SK-N-SH (cell line): ENCODE measurements at regions not wholly inside any gene's neighbourhood (a gene's known extent, or its start where the extent isn't known, plus 50 kb on each side); places are given as distances from the start of the nearest gene placed in this dataset.

ENCODE experiments used
- CTCF ChIA-PET: fragments of 300-600, 350-600 bp; formaldehyde crosslinking; extraction: SDS; loops from one replicate; lab custom pipeline; 2021; lab: Yijun Ruan, JAX
- POLR2A ChIA-PET: fragments of 350-600 bp; sonication (Branson Sonifier 250); formaldehyde crosslinking; extraction: SDS; loops from one replicate; lab custom pipeline; 2020; ENCODE audit warnings: antibody characterized with exemption, inconsistent platforms; lab: Yijun Ruan, JAX
- DNase-seq: peaks from one replicate; pipeline ENCODE4 v3.0.0; 2012
- H2AFZ ChIP-seq: fragments of 200-600 bp; sonication (generic); 2 replicates; pipeline ENCODE4 v1.8.1; 2016; ENCODE audit warnings: antibody characterized with exemption, mild to moderate bottlenecking, low read depth
- H3F3A ChIP-seq: fragments of 200-600 bp; sonication (generic); replicated peaks from 2 replicates; pipeline ENCODE3; 2016; ENCODE audit warnings: antibody characterized with exemption, mild to moderate bottlenecking; ENCODE audit not compliant: insufficient read depth
- H3K27ac ChIP-seq, 2 experiments: fragments of 200-500 bp in 1 of 2; fragments of 200-600 bp in 1 of 2; sonication (Bioruptor generic) in 1 of 2; sonication (generic), shearing (Covaris generic) in 1 of 2; 2 replicates each; pipeline versions ENCODE4 v1.5.1 to v1.6.1; 2014 to 2016; ENCODE audit warnings: low read depth in 2 of 2, inconsistent platforms in 1 of 2, low read length in 1 of 2, mild to moderate bottlenecking in 1 of 2, mixed read lengths in 1 of 2
- H3K27me3 ChIP-seq: fragments of 200-600 bp; sonication (generic), shearing (Covaris generic); 2 replicates; pipeline ENCODE4 v1.6.1; 2016; ENCODE audit warnings: mixed run types; ENCODE audit not compliant: insufficient read depth
- H3K36me3 ChIP-seq, 2 experiments: fragments of 200-500 bp in 1 of 2; fragments of 200-600 bp in 1 of 2; sonication (Bioruptor generic) in 1 of 2; sonication (generic) in 1 of 2; replicated peaks in 1 of 2; 2 replicates each; pipeline versions ENCODE3 to v1.5.1; 2014 to 2016; ENCODE audit warnings: low read length in 1 of 2, mild to moderate bottlenecking in 1 of 2; ENCODE audit not compliant: insufficient read depth in 2 of 2, control insufficient read depth in 1 of 2
- H3K4me1 ChIP-seq, 2 experiments: fragments of 200-500 bp in 1 of 2; fragments of 200-600 bp in 1 of 2; sonication (Bioruptor generic) in 1 of 2; sonication (generic), shearing (Covaris generic) in 1 of 2; 2 replicates each; pipeline versions ENCODE4 v1.5.1 to v1.6.1; 2014 to 2016; ENCODE audit warnings: low read depth in 1 of 2, low read length in 1 of 2, mixed run types in 1 of 2; ENCODE audit not compliant: insufficient read depth in 2 of 2, control insufficient read depth in 1 of 2
- H3K4me2 ChIP-seq: fragments of 200-600 bp; sonication (generic), shearing (Covaris generic); 2 replicates; pipeline ENCODE4 v1.6.1; 2017; ENCODE audit warnings: mixed run types
- H3K4me3 ChIP-seq, 2 experiments: fragments of 200-500 bp in 1 of 2; fragments of 200-600 bp in 1 of 2; sonication (Bioruptor generic) in 1 of 2; sonication (generic), shearing (Covaris generic) in 1 of 2; 2 replicates each; pipeline versions ENCODE4 v1.5.1 to v1.8.1; 2014 to 2016; ENCODE audit warnings: low read depth in 2 of 2, inconsistent platforms in 1 of 2, low read length in 1 of 2, mild to moderate bottlenecking in 1 of 2, mixed read lengths in 1 of 2, moderate library complexity in 1 of 2
- H3K79me2 ChIP-seq: fragments of 200-600 bp; sonication (generic); 2 replicates; pipeline ENCODE4 v1.8.1; 2017; ENCODE audit warnings: mild to moderate bottlenecking; ENCODE audit not compliant: insufficient read depth
- H3K9ac ChIP-seq: fragments of 200-600 bp; sonication (generic); 2 replicates; pipeline ENCODE4 v1.6.1; 2017; ENCODE audit warnings: mixed run types
- H3K9me2 ChIP-seq: fragments of 200-600 bp; sonication (generic); 2 replicates; pipeline ENCODE4 v1.6.1; 2017; ENCODE audit warnings: mixed run types
- H3K9me3 ChIP-seq: fragments of 200-600 bp; sonication (generic); 2 replicates; pipeline ENCODE4 v1.6.1; 2017; ENCODE audit warnings: mixed run types, mild to moderate bottlenecking, moderate library complexity
- H4K20me1 ChIP-seq: fragments of 200-600 bp; sonication (generic); 2 replicates; pipeline ENCODE4 v1.6.1; 2017; ENCODE audit warnings: mild to moderate bottlenecking, mixed run types; ENCODE audit not compliant: insufficient read depth
- CHD2 ChIP-seq: fragments of 150-350 bp; IDR thresholded peaks from 2 replicates; pipeline ENCODE4 v1.6.1; 2018; ENCODE audit warnings: low read length; ENCODE audit not compliant: partially characterized antibody
- ELF1 ChIP-seq: IDR thresholded peaks from 2 replicates; pipeline ENCODE4 v1.4.0; 2012
- EP300 ChIP-seq, 2 experiments: IDR thresholded peaks; 2 replicates each; pipeline versions ENCODE4 v1.4.0 to v1.6.1; 2012; ENCODE audit warnings: borderline replicate concordance in 1 of 2, low read depth in 1 of 2, low read length in 1 of 2
- EZH2phosphoT487 ChIP-seq: fragments of 200-600 bp; sonication (generic); IDR thresholded peaks from 2 replicates; pipeline ENCODE4 v1.6.1; 2017; ENCODE audit warnings: low read depth, mixed run types, mild to moderate bottlenecking, antibody characterized with exemption, moderate library complexity, borderline replicate concordance
- FOXJ3 ChIP-seq: sonication (generic); formaldehyde crosslinking; IDR thresholded peaks from 2 replicates; pipeline ENCODE4 v1.5.1; 2020; ENCODE audit warnings: mild to moderate bottlenecking, missing genetic modification reagents
- GATA2 ChIP-seq: sonication (generic); formaldehyde crosslinking; IDR thresholded peaks from 2 replicates; pipeline ENCODE4 v1.5.0; 2020; ENCODE audit warnings: mild to moderate bottlenecking, missing genetic modification reagents
- JUND ChIP-seq: IDR thresholded peaks from 2 replicates; pipeline ENCODE4 v1.4.0; 2012
- MEF2A ChIP-seq: IDR thresholded peaks from 2 replicates; pipeline ENCODE4 v1.4.0; 2012; ENCODE audit warnings: low read depth, borderline replicate concordance
- MXI1 ChIP-seq: IDR thresholded peaks from 2 replicates; pipeline ENCODE4 v1.6.1; 2012; ENCODE audit warnings: mild to moderate bottlenecking, low read depth, low read length, improper control_type of control experiment
- NFIC ChIP-seq: IDR thresholded peaks from 2 replicates; pipeline ENCODE4 v1.4.0; 2012; ENCODE audit warnings: borderline replicate concordance
- NRF1 ChIP-seq: IDR thresholded peaks from 2 replicates; pipeline ENCODE4 v1.6.1; 2012; ENCODE audit warnings: low read depth, mild to moderate bottlenecking, low read length
- POLR2AphosphoS5 ChIP-seq: IDR thresholded peaks from 2 replicates; pipeline ENCODE4 v1.6.1; 2012; ENCODE audit warnings: low read depth, low read length
- RCOR1 ChIP-seq: fragments of 150-350 bp; IDR thresholded peaks from 2 replicates; pipeline ENCODE4 v1.6.1; 2017; ENCODE audit warnings: antibody characterized with exemption, low read length
- RFX5 ChIP-seq: IDR thresholded peaks from 2 replicates; pipeline ENCODE4 v1.6.1; 2012; ENCODE audit warnings: mild to moderate bottlenecking, improper control_type of control experiment, low read length
- RXRA ChIP-seq: IDR thresholded peaks from 2 replicates; pipeline ENCODE4 v1.4.0; 2012; ENCODE audit warnings: low read depth, mild to moderate bottlenecking, borderline replicate concordance
- SIN3A ChIP-seq: IDR thresholded peaks from 2 replicates; pipeline ENCODE4 v1.6.1; 2012; ENCODE audit warnings: low read depth, mild to moderate bottlenecking, low read length, moderate library complexity, borderline replicate concordance
- SMC3 ChIP-seq: IDR thresholded peaks from 2 replicates; pipeline ENCODE4 v1.6.1; 2012; ENCODE audit warnings: low read depth, low read length, improper control_type of control experiment
- TAF1 ChIP-seq: IDR thresholded peaks from 2 replicates; pipeline ENCODE4 v1.6.1; 2012; ENCODE audit warnings: low read depth, mild to moderate bottlenecking, low read length, moderate library complexity, borderline replicate concordance
- TCF12 ChIP-seq: IDR thresholded peaks from 2 replicates; pipeline ENCODE4 v1.4.0; 2012
- TEAD4 ChIP-seq: IDR thresholded peaks from 2 replicates; pipeline ENCODE4 v1.4.0; 2012; ENCODE audit warnings: mild to moderate bottlenecking, borderline replicate concordance; ENCODE audit not compliant: insufficient read depth
- YY1 ChIP-seq: IDR thresholded peaks from 2 replicates; pipeline ENCODE4 v1.4.0; 2012; ENCODE audit warnings: low read depth, mild to moderate bottlenecking
- WGBS: methylation state at CpG from one replicate; pipeline ENCODE4 v1.1.6; 2017; ENCODE audit warnings: low lambda C conversion rate; 5-methylcytosine and 5-hydroxymethylcytosine counted together
- TF ChIP-seq, protein P1 (sequence below): IDR thresholded peaks from 2 replicates; pipeline ENCODE4 v1.4.0; 2012; ENCODE audit warnings: low read depth, borderline replicate concordance
- TF ChIP-seq, protein P2 (sequence below): IDR thresholded peaks from 2 replicates; pipeline ENCODE4; 2012
- TF ChIP-seq, protein P3 (sequence below): fragments of 150-350 bp; IDR thresholded peaks from 2 replicates; pipeline ENCODE4 v1.6.1; 2017; ENCODE audit warnings: antibody characterized with exemption, low read length, low read depth, borderline replicate concordance
- TF ChIP-seq, protein P4 (sequence below): fragments of 200-600 bp; sonication (generic); IDR thresholded peaks from 2 replicates; pipeline ENCODE4 v1.6.1; 2017; ENCODE audit warnings: antibody characterized with exemption, mild to moderate bottlenecking, moderate library complexity

DNA sequence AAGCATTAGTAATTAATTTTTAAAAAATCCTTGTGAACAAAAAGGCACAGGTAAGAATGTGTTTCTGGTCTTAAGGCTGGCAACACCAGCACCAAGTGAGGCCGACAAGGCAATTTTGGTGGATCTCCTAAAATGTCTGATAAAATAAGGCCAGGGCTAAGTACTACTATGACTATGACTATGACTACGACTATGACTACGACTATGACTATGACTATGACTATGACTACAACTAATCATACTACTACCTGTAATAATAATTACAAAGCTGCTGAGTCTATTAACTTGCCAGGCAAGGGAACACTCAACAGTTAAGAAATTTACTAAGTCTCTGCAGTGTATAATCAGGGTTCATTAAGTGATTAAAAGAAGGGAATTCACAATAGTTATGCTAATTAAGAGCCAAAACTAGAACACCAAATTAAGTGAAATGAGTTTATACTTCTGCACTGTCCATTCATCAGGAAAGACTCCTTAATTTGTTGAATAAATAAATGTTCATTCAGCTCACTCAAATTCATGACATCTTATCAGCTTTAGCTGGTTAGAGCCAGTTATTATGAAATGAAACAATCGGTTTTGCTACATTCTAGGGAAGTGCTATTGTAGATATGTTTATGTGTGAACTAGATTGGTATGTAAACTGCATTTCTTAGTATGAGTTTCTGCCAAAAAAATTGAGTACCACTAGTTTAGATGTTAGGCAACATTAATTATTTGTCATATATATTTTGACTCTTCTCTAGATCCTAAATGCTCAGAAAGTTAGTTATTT is 1626.2 kb upstream of the PCDH20 start (continued):
- TF ChIP-seq, protein P1, sequence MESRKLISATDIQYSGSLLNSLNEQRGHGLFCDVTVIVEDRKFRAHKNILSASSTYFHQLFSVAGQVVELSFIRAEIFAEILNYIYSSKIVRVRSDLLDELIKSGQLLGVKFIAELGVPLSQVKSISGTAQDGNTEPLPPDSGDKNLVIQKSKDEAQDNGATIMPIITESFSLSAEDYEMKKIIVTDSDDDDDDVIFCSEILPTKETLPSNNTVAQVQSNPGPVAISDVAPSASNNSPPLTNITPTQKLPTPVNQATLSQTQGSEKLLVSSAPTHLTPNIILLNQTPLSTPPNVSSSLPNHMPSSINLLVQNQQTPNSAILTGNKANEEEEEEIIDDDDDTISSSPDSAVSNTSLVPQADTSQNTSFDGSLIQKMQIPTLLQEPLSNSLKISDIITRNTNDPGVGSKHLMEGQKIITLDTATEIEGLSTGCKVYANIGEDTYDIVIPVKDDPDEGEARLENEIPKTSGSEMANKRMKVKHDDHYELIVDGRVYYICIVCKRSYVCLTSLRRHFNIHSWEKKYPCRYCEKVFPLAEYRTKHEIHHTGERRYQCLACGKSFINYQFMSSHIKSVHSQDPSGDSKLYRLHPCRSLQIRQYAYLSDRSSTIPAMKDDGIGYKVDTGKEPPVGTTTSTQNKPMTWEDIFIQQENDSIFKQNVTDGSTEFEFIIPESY: no peak

DNA sequence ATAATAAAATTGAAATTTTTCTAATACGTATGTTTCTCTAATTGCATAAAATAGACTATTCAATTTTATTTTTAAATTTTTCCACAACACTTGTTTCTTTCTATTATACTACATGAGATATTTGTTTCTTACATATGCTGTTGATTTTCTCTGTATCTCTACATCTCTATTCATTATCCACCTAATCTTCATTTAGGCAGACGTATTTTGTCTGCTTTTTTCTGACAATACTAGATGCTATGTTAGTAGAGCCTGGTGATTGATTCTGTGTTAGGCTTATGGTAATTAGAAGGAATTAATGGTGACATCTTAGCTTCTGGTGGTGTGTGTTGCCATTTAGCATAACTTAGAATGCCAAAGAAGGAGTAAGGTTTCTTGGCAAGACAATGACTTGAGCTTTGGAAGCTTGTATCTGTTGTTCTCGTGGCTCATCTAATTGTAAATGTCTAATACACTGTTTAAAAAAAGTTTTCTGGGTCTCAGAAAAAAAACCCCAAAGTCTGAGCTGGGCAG is 1610.7 kb upstream of the PCDH20 start:
- no peaks in the 10 kb centered on the region for H3K27me3 ChIP-seq
- H3K79me2 ChIP-seq: no peaks in the 10 kb centered on the region
- no peak for DNase-seq
- no peak overlapping the region for H3K4me2 ChIP-seq
- no peaks in the 10 kb centered on the region; a peak in 1 of 4 replicates for H3K4me1 ChIP-seq
- no peak overlapping the region for H2AFZ ChIP-seq
- CTCF ChIA-PET: no interaction called here
- H3K36me3 ChIP-seq: no peaks in the 10 kb centered on the region
- H3K9me3 ChIP-seq: no peaks in the 10 kb centered on the region
- no peaks in the 10 kb centered on the region for H4K20me1 ChIP-seq
- H3K9ac ChIP-seq: no peak overlapping the region
- no peaks in the 10 kb centered on the region for H3F3A ChIP-seq
- WGBS: 45% methylated on average over 3 of the region's 3 CpGs
- POLR2A ChIA-PET: no interaction called here
- no peak overlapping the region for H3K4me3 ChIP-seq
- no peak overlapping the region for H3K27ac ChIP-seq
- TF ChIP-seq EZH2phosphoT487 (no peak), NFIC (no peak), SIN3A (no peak), MXI1 (no peak), ELF1 (no peak), SMC3 (no peak), EP300 (IDR thresholded peaks at IDR 0.05; ENCODE audit: borderline replicate concordance in 1 of 2, low read depth in 1 of 2, low read length in 1 of 2) (peak in 1 of 2 experiments; percentile 83; a peak in 2 of 4 replicates), NRF1 (no peak), YY1 (no peak), GATA2 (CRISPR knock-in tag) (peak; percentile 76), TCF12 (no peak), POLR2AphosphoS5 (no peak), FOXJ3 (CRISPR knock-in tag) (no peak), RCOR1 (peak; percentile 75; the same call in 1 of the 2 replicates), RXRA (no peak), CHD2 (no peak), JUND (no peak), TAF1 (no peak), MEF2A (no peak), TEAD4 (no peak), RFX5 (no peak)
- TF ChIP-seq, protein P2, sequence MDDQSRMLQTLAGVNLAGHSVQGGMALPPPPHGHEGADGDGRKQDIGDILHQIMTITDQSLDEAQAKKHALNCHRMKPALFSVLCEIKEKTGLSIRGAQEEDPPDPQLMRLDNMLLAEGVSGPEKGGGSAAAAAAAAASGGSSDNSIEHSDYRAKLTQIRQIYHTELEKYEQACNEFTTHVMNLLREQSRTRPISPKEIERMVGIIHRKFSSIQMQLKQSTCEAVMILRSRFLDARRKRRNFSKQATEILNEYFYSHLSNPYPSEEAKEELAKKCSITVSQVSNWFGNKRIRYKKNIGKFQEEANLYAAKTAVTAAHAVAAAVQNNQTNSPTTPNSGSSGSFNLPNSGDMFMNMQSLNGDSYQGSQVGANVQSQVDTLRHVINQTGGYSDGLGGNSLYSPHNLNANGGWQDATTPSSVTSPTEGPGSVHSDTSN: no peak
- TF ChIP-seq, protein P3, sequence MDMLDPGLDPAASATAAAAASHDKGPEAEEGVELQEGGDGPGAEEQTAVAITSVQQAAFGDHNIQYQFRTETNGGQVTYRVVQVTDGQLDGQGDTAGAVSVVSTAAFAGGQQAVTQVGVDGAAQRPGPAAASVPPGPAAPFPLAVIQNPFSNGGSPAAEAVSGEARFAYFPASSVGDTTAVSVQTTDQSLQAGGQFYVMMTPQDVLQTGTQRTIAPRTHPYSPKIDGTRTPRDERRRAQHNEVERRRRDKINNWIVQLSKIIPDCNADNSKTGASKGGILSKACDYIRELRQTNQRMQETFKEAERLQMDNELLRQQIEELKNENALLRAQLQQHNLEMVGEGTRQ: no peak
- TF ChIP-seq, protein P4, sequence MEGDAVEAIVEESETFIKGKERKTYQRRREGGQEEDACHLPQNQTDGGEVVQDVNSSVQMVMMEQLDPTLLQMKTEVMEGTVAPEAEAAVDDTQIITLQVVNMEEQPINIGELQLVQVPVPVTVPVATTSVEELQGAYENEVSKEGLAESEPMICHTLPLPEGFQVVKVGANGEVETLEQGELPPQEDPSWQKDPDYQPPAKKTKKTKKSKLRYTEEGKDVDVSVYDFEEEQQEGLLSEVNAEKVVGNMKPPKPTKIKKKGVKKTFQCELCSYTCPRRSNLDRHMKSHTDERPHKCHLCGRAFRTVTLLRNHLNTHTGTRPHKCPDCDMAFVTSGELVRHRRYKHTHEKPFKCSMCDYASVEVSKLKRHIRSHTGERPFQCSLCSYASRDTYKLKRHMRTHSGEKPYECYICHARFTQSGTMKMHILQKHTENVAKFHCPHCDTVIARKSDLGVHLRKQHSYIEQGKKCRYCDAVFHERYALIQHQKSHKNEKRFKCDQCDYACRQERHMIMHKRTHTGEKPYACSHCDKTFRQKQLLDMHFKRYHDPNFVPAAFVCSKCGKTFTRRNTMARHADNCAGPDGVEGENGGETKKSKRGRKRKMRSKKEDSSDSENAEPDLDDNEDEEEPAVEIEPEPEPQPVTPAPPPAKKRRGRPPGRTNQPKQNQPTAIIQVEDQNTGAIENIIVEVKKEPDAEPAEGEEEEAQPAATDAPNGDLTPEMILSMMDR: no peak
- no peaks in the 10 kb centered on the region for H3K9me2 ChIP-seq
